PFSK-1 (cell line): ENCODE measurements at regions not wholly inside any gene's neighbourhood (a gene's known extent, or its start where the extent isn't known, plus 50 kb on each side); places are given as distances from the start of the nearest gene placed in this dataset.

Experiments
- POLR2AphosphoS5 ChIP-seq: IDR thresholded peaks from 2 replicates; pipeline ENCODE4 v1.6.1; 2012; ENCODE audit warnings: low read depth, mild to moderate bottlenecking, control low read depth, low read length, moderate library complexity
- SIN3A ChIP-seq: IDR thresholded peaks from 2 replicates; pipeline ENCODE4 v1.6.1; 2012; ENCODE audit warnings: mild to moderate bottlenecking, low read length, moderate library complexity, borderline replicate concordance; ENCODE audit not compliant: insufficient read depth
- TAF1 ChIP-seq: IDR thresholded peaks from 2 replicates; pipeline ENCODE4 v1.6.1; 2012; ENCODE audit warnings: low read length, control low read depth, borderline replicate concordance; ENCODE audit not compliant: insufficient read depth
- TF ChIP-seq, protein P1 (sequence below), 2 experiments: IDR thresholded peaks; 2 replicates each; pipeline versions ENCODE4 v1.6.1 to v1.8.0; 2011 to 2012; ENCODE audit warnings: low read depth in 2 of 2, low read length in 2 of 2, control low read depth in 1 of 2, inconsistent platforms in 1 of 2, mild to moderate bottlenecking in 1 of 2, moderate library complexity in 1 of 2; ENCODE audit not compliant: insufficient read depth in 1 of 2

- no peak for TF ChIP-seq POLR2AphosphoS5
- TF ChIP-seq, protein P1, sequence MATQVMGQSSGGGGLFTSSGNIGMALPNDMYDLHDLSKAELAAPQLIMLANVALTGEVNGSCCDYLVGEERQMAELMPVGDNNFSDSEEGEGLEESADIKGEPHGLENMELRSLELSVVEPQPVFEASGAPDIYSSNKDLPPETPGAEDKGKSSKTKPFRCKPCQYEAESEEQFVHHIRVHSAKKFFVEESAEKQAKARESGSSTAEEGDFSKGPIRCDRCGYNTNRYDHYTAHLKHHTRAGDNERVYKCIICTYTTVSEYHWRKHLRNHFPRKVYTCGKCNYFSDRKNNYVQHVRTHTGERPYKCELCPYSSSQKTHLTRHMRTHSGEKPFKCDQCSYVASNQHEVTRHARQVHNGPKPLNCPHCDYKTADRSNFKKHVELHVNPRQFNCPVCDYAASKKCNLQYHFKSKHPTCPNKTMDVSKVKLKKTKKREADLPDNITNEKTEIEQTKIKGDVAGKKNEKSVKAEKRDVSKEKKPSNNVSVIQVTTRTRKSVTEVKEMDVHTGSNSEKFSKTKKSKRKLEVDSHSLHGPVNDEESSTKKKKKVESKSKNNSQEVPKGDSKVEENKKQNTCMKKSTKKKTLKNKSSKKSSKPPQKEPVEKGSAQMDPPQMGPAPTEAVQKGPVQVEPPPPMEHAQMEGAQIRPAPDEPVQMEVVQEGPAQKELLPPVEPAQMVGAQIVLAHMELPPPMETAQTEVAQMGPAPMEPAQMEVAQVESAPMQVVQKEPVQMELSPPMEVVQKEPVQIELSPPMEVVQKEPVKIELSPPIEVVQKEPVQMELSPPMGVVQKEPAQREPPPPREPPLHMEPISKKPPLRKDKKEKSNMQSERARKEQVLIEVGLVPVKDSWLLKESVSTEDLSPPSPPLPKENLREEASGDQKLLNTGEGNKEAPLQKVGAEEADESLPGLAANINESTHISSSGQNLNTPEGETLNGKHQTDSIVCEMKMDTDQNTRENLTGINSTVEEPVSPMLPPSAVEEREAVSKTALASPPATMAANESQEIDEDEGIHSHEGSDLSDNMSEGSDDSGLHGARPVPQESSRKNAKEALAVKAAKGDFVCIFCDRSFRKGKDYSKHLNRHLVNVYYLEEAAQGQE (IDR thresholded peaks at IDR 0.05; ENCODE audit: insufficient read depth in 1 of 2, low read depth in 2 of 2, low read length in 2 of 2): no peak
- TF ChIP-seq TAF1: no peak
- no peak for TF ChIP-seq SIN3A
Observed at GRCh38 chr3:72635551-72635950, 212.7 kb downstream of the SHQ1 start.
